ENCODE measurements at regions not wholly inside any gene's neighbourhood (a gene's known extent, or its start where the extent isn't known, plus 50 kb on each side); places are given as distances from the start of the nearest gene placed in this dataset.

DNA sequence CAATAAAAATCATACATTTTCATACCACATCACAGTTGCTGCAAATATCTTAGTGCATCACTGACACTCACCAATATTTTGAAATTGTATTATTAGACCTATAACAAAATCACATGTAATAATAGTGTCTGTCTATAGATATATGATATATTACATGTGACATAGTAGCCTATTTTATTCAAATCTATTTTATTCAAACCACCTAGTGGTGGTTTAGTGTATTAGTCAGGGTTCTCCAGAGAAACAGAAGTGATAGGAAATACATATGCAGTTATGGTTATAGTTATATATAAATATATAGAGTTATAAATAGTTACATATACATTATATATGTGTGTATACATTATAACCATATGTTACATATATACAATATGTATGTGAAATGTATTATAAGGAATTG, 366.5 kb upstream of the ARID1B start:
- no peaks in the 10 kb centered on the region for H4K20me1 ChIP-seq (ENCODE audit: insufficient read depth, low read length)
- no peak overlapping the region for H2AFZ ChIP-seq (ENCODE audit: low read depth, low read length)
- TF ChIP-seq, protein P1, sequence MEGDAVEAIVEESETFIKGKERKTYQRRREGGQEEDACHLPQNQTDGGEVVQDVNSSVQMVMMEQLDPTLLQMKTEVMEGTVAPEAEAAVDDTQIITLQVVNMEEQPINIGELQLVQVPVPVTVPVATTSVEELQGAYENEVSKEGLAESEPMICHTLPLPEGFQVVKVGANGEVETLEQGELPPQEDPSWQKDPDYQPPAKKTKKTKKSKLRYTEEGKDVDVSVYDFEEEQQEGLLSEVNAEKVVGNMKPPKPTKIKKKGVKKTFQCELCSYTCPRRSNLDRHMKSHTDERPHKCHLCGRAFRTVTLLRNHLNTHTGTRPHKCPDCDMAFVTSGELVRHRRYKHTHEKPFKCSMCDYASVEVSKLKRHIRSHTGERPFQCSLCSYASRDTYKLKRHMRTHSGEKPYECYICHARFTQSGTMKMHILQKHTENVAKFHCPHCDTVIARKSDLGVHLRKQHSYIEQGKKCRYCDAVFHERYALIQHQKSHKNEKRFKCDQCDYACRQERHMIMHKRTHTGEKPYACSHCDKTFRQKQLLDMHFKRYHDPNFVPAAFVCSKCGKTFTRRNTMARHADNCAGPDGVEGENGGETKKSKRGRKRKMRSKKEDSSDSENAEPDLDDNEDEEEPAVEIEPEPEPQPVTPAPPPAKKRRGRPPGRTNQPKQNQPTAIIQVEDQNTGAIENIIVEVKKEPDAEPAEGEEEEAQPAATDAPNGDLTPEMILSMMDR (IDR thresholded peaks at IDR 0.05; ENCODE audit: low read depth, low read length) = no peak
- TF ChIP-seq EZH2phosphoT487 (IDR thresholded peaks at IDR 0.05; ENCODE audit: low read depth) = no peak
- no peak overlapping the region for H3K4me3 ChIP-seq (ENCODE audit: low read length)
- H3K27me3 ChIP-seq (ENCODE audit: low read depth, low read length) = no peaks in the 10 kb centered on the region; the same call in 1 of the 2 replicates
- H3K36me3 ChIP-seq (replicated peaks; ENCODE audit: low read depth, low read length) = no peaks in the 10 kb centered on the region
- H3K4me2 ChIP-seq (ENCODE audit: low read length) = no peak overlapping the region
- no peaks in the 10 kb centered on the region for H3K79me2 ChIP-seq (ENCODE audit: low read length)
- no peaks in the 10 kb centered on the region for H3K9me3 ChIP-seq (ENCODE audit: insufficient read depth, low read length)
- peaks cover 9% of the 10 kb centered on the region for H3K4me1 ChIP-seq (ENCODE audit: low read length)
- H3K9ac ChIP-seq (ENCODE audit: low read length) = no peak overlapping the region
- H3K27ac ChIP-seq (ENCODE audit: low read length) = no peak overlapping the region

DNA sequence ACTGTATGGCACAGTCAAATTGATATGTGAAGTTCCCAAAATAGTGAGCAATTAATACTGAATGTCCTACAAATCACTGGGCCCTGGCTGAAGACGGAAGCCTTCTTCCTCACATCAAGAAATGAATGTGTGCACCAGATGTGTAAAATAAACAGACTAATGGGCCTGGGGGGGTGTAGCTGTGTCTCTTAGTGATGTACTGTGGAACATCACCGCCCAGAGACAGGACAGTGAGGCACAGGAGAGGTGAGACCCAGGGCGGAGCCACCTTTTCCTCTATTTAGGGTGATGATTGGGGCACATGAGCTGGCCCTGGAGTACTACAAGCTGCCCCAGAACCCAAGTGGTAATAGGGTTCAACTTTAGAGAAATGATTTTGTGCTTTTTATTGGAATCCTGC, 368.5 kb upstream of the ARID1B start:
- no peaks in the 10 kb centered on the region for H3K9me3 ChIP-seq (ENCODE audit: insufficient read depth, low read length)
- no peak overlapping the region for H3K9ac ChIP-seq (ENCODE audit: low read length)
- H4K20me1 ChIP-seq (ENCODE audit: insufficient read depth, low read length) = no peaks in the 10 kb centered on the region
- no peaks in the 10 kb centered on the region; the same call in 1 of the 2 replicates for H3K27me3 ChIP-seq (ENCODE audit: low read depth, low read length)
- H3K4me2 ChIP-seq (ENCODE audit: low read length) = no peak overlapping the region
- no peaks in the 10 kb centered on the region for H3K79me2 ChIP-seq (ENCODE audit: low read length)
- peaks cover 9% of the 10 kb centered on the region for H3K4me1 ChIP-seq (ENCODE audit: low read length)
- H3K4me3 ChIP-seq (ENCODE audit: low read length) = no peak overlapping the region
- no peak overlapping the region for H2AFZ ChIP-seq (ENCODE audit: low read depth, low read length)
- H3K27ac ChIP-seq (ENCODE audit: low read length) = no peak overlapping the region
- no peak for TF ChIP-seq EZH2phosphoT487 (IDR thresholded peaks at IDR 0.05; ENCODE audit: low read depth)
- TF ChIP-seq, protein P1 (IDR thresholded peaks at IDR 0.05; ENCODE audit: low read depth, low read length) = no peak
- H3K36me3 ChIP-seq (replicated peaks; ENCODE audit: low read depth, low read length) = no peaks in the 10 kb centered on the region

DNA sequence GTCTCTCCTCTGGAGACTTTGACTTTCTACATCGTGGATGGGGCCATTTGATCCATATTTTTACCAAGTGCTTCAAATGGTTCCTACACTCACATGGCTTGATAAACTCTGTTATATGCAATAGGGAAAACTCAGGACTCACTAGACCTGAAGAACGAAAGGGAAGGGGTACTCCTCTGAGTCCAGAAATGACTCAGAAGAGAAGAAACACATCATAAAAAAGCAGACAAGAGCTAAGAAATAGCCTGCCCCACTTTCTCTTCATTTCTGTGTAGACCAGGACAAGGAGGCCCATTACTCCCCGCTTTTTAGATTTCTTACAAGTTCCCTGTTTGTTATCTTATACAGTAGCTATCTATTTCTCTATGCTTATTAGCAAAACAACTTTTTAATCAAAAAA, 369.8 kb upstream of the ARID1B start:
- Histone ChIP-seq H3K4me3 (ENCODE audit: low read length) (no peak overlapping the region), H2AFZ (ENCODE audit: low read depth, low read length) (no peak overlapping the region), H3K9me3 (ENCODE audit: insufficient read depth, low read length) (no peaks in the 10 kb centered on the region), H3K79me2 (ENCODE audit: low read length) (no peaks in the 10 kb centered on the region), H3K36me3 (replicated peaks; ENCODE audit: low read depth, low read length) (no peaks in the 10 kb centered on the region), H3K4me2 (ENCODE audit: low read length) (peak overlapping the region; percentile 24; the same call in 1 of the 2 replicates), H3K4me1 (ENCODE audit: low read length) (peaks cover 9% of the 10 kb centered on the region), H4K20me1 (ENCODE audit: insufficient read depth, low read length) (no peaks in the 10 kb centered on the region), H3K27me3 (ENCODE audit: low read depth, low read length) (no peaks in the 10 kb centered on the region; the same call in 1 of the 2 replicates), H3K9ac (ENCODE audit: low read length) (no peak overlapping the region), H3K27ac (ENCODE audit: low read length) (no peak overlapping the region)
- TF ChIP-seq, protein P1 (IDR thresholded peaks at IDR 0.05; ENCODE audit: low read depth, low read length) = no peak
- TF ChIP-seq EZH2phosphoT487 (IDR thresholded peaks at IDR 0.05; ENCODE audit: low read depth) = no peak

DNA sequence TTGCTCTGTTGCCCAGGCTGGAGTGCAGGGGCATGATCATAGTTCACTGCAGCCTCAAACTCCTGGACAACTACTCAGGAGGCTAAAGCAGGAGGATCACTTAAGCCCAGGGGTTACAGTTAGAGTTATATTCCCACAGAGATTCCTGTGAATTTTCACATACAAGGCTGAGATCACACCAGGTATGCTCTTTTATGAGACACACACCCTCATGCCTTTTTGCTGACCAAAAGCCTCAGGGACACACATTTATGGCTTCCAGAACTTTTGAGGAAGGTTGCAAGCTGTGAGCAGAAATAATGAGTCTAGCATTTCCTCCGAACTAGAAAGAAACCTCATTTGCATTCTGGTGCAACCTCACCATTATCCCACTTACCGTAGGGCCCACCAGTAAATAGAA, 370.5 kb upstream of the ARID1B start:
- no peak overlapping the region for H3K9ac ChIP-seq (ENCODE audit: low read length)
- no peaks in the 10 kb centered on the region for H4K20me1 ChIP-seq (ENCODE audit: insufficient read depth, low read length)
- H3K9me3 ChIP-seq (ENCODE audit: insufficient read depth, low read length) = no peaks in the 10 kb centered on the region
- H3K27me3 ChIP-seq (ENCODE audit: low read depth, low read length) = no peaks in the 10 kb centered on the region; the same call in 1 of the 2 replicates
- H3K79me2 ChIP-seq (ENCODE audit: low read length) = no peaks in the 10 kb centered on the region
- H2AFZ ChIP-seq (ENCODE audit: low read depth, low read length) = no peak overlapping the region
- no peak overlapping the region for H3K27ac ChIP-seq (ENCODE audit: low read length)
- TF ChIP-seq, protein P1 (IDR thresholded peaks at IDR 0.05; ENCODE audit: low read depth, low read length) = no peak
- no peak for TF ChIP-seq EZH2phosphoT487 (IDR thresholded peaks at IDR 0.05; ENCODE audit: low read depth)
- H3K36me3 ChIP-seq (replicated peaks; ENCODE audit: low read depth, low read length) = no peaks in the 10 kb centered on the region
- no peak overlapping the region for H3K4me3 ChIP-seq (ENCODE audit: low read length)
- peaks cover 9% of the 10 kb centered on the region for H3K4me1 ChIP-seq (ENCODE audit: low read length)
- H3K4me2 ChIP-seq (ENCODE audit: low read length) = no peak overlapping the region
